ENCODE measurements at regions not wholly inside any gene's neighbourhood (a gene's known extent, or its start where the extent isn't known, plus 50 kb on each side); places are given as distances from the start of the nearest gene placed in this dataset.

- no peak for TF ChIP-seq CTCF (IDR thresholded peaks at IDR 0.05; ENCODE audit: insufficient read depth, low read length, poor library complexity, severe bottlenecking)
- no peak for TF ChIP-seq EZH2phosphoT487 (conservative IDR thresholded peaks at IDR 0.05; ENCODE audit: low read length)
Observed at GRCh38 chr3:56954125-56954524, 106.3 kb upstream of the SPATA12 start.

Measured in SU-DHL-6 (cell line).